Neural cell (in vitro differentiated cells): ENCODE measurements at regions not wholly inside any gene's neighbourhood (a gene's known extent, or its start where the extent isn't known, plus 50 kb on each side); places are given as distances from the start of the nearest gene placed in this dataset.

Experiments used
- H2AFZ ChIP-seq: fragments of 200-600, 300-800 bp; sonication (generic), shearing (Covaris generic); 2 replicates; pipeline ENCODE4 v1.6.0; 2014; ENCODE audit warnings: low read depth, mild to moderate bottlenecking, antibody characterized with exemption, low read length, moderate library complexity
- H3F3A ChIP-seq: fragments of 200-600 bp; shearing (Covaris generic); 2 replicates; pipeline ENCODE4 v1.6.1; 2016; ENCODE audit warnings: mild to moderate bottlenecking, moderate library complexity, mixed read lengths, antibody characterized with exemption, low read length; ENCODE audit not compliant: insufficient read depth, poor library complexity, severe bottlenecking
- H3K27ac ChIP-seq: fragments of 200-600, 300-800 bp; sonication (generic), shearing (Covaris generic); 2 replicates; pipeline ENCODE4 v1.5.1; 2014; ENCODE audit warnings: mild to moderate bottlenecking, low read length, moderate library complexity
- H3K27me3 ChIP-seq: fragments of 300-800, 200-600 bp; sonication (generic), shearing (Covaris generic); 2 replicates; pipeline ENCODE4 v1.6.0; 2014; ENCODE audit warnings: mild to moderate bottlenecking, low read depth, low read length, moderate library complexity; ENCODE audit not compliant: insufficient read depth
- H3K36me3 ChIP-seq: fragments of 300-800, 200-600 bp; sonication (generic), shearing (Covaris generic); 2 replicates; pipeline ENCODE4 v1.5.1; 2014; ENCODE audit warnings: mild to moderate bottlenecking, antibody characterized with exemption, low read length, moderate library complexity; ENCODE audit not compliant: insufficient read depth
- H3K4me2 ChIP-seq: fragments of 300-800, 200-600 bp; sonication (generic), shearing (Covaris generic); 2 replicates; pipeline ENCODE4 v1.6.0; 2014; ENCODE audit warnings: mild to moderate bottlenecking, low read length
- H3K4me3 ChIP-seq: fragments of 300-800, 200-600 bp; sonication (generic), shearing (Covaris generic); 2 replicates; pipeline ENCODE4 v1.5.1; 2014; ENCODE audit warnings: mild to moderate bottlenecking, low read length, moderate library complexity
- H3K79me2 ChIP-seq: fragments of 200-600 bp; shearing (Covaris generic); replicated peaks from 2 replicates; pipeline ENCODE4 v1.6.0; 2014; ENCODE audit warnings: mild to moderate bottlenecking, low read length, moderate library complexity; ENCODE audit not compliant: insufficient read depth
- H3K9ac ChIP-seq: fragments of 300-800, 200-600 bp; sonication (generic), shearing (Covaris generic); 2 replicates; pipeline ENCODE4 v1.6.1; 2016; ENCODE audit warnings: mild to moderate bottlenecking, low read length, mixed read lengths
- H3K9me2 ChIP-seq: fragments of 200-600 bp; shearing (Covaris generic); 2 replicates; pipeline ENCODE4 v1.6.1; 2016; ENCODE audit warnings: mild to moderate bottlenecking, low read length, mixed read lengths; ENCODE audit not compliant: insufficient read depth
- H3K9me3 ChIP-seq: fragments of 200-600, 300-800 bp; sonication (generic), shearing (Covaris generic); 2 replicates; pipeline ENCODE4 v1.6.1; 2016; ENCODE audit warnings: mild to moderate bottlenecking, mixed run types, low read length, moderate library complexity, mixed read lengths
- H4K20me1 ChIP-seq: fragments of 200-600 bp; shearing (Covaris generic); 2 replicates; pipeline ENCODE4 v1.6.1; 2016; ENCODE audit warnings: mild to moderate bottlenecking, mixed run types; ENCODE audit not compliant: insufficient read depth
- EP300 ChIP-seq: fragments of 450-650 bp; conservative IDR thresholded peaks from 2 replicates; pipeline ENCODE4 v1.6.1; 2014; ENCODE audit warnings: antibody characterized with exemption, mild to moderate bottlenecking, moderate library complexity; ENCODE audit not compliant: poor library complexity, severe bottlenecking
- EZH2 ChIP-seq: fragments of 200-600, 300-800 bp; shearing (Covaris generic), sonication (generic); IDR thresholded peaks from 2 replicates; pipeline ENCODE4 v1.6.1; 2014; ENCODE audit warnings: antibody characterized with exemption, low read length, borderline replicate concordance, mild to moderate bottlenecking; ENCODE audit not compliant: insufficient read depth, poor library complexity, severe bottlenecking
- MXI1 ChIP-seq: fragments of 450-650 bp; conservative IDR thresholded peaks from 2 replicates; pipeline ENCODE4 v1.6.1; 2014; ENCODE audit warnings: antibody characterized with exemption, mild to moderate bottlenecking; ENCODE audit not compliant: poor library complexity, severe bottlenecking
- POLR2AphosphoS5 ChIP-seq: IDR thresholded peaks from 2 replicates; pipeline ENCODE4 v1.6.1; 2012
- RAD21 ChIP-seq: fragments of 450-650 bp; conservative IDR thresholded peaks from 2 replicates; pipeline ENCODE4 v1.6.1; 2014; ENCODE audit warnings: antibody characterized with exemption, mild to moderate bottlenecking, moderate library complexity
- SMC3 ChIP-seq: fragments of 450-650 bp; conservative IDR thresholded peaks from 2 replicates; pipeline ENCODE4 v1.6.1; 2014; ENCODE audit warnings: antibody characterized with exemption, mild to moderate bottlenecking, moderate library complexity; ENCODE audit not compliant: poor library complexity
- TAF1 ChIP-seq: IDR thresholded peaks from 2 replicates; pipeline ENCODE4 v1.6.1; 2012; ENCODE audit warnings: low read depth
- TF ChIP-seq, protein P1 (sequence below): IDR thresholded peaks from 2 replicates; pipeline ENCODE4 v1.6.1; 2012; ENCODE audit warnings: borderline replicate concordance
- TF ChIP-seq, protein P2 (sequence below): fragments of 450-650 bp; IDR thresholded peaks from 2 replicates; pipeline ENCODE4 v1.5.1; 2014; ENCODE audit warnings: antibody characterized with exemption, mild to moderate bottlenecking, moderate library complexity; ENCODE audit not compliant: poor library complexity, severe bottlenecking

DNA sequence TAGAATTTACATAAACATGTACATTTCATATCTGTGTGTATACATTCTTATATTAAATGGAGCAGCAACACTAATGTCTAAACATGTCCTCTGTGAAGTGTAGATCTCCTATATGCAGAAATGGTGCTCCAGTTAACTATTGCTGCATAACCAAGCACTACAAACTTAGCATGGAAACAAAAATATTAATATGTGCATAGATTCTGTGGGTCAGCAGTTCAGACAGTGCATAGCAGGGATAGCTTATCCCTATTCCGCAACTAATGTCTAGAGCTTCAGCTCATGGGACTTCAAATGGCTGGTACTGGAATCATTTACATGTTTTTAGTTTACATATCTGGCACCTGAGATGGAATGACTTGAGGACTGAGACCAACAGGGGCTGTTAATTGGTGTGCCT lies 652.1 kb downstream of the TLE4 start:
- no peak for TF ChIP-seq POLR2AphosphoS5
- no peak for TF ChIP-seq EZH2
- no peak for TF ChIP-seq EP300
- no peak for TF ChIP-seq MXI1
- TF ChIP-seq, protein P1, sequence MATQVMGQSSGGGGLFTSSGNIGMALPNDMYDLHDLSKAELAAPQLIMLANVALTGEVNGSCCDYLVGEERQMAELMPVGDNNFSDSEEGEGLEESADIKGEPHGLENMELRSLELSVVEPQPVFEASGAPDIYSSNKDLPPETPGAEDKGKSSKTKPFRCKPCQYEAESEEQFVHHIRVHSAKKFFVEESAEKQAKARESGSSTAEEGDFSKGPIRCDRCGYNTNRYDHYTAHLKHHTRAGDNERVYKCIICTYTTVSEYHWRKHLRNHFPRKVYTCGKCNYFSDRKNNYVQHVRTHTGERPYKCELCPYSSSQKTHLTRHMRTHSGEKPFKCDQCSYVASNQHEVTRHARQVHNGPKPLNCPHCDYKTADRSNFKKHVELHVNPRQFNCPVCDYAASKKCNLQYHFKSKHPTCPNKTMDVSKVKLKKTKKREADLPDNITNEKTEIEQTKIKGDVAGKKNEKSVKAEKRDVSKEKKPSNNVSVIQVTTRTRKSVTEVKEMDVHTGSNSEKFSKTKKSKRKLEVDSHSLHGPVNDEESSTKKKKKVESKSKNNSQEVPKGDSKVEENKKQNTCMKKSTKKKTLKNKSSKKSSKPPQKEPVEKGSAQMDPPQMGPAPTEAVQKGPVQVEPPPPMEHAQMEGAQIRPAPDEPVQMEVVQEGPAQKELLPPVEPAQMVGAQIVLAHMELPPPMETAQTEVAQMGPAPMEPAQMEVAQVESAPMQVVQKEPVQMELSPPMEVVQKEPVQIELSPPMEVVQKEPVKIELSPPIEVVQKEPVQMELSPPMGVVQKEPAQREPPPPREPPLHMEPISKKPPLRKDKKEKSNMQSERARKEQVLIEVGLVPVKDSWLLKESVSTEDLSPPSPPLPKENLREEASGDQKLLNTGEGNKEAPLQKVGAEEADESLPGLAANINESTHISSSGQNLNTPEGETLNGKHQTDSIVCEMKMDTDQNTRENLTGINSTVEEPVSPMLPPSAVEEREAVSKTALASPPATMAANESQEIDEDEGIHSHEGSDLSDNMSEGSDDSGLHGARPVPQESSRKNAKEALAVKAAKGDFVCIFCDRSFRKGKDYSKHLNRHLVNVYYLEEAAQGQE = no peak
- TF ChIP-seq RAD21 = no peak
- TF ChIP-seq SMC3 = no peak
- TF ChIP-seq, protein P2, sequence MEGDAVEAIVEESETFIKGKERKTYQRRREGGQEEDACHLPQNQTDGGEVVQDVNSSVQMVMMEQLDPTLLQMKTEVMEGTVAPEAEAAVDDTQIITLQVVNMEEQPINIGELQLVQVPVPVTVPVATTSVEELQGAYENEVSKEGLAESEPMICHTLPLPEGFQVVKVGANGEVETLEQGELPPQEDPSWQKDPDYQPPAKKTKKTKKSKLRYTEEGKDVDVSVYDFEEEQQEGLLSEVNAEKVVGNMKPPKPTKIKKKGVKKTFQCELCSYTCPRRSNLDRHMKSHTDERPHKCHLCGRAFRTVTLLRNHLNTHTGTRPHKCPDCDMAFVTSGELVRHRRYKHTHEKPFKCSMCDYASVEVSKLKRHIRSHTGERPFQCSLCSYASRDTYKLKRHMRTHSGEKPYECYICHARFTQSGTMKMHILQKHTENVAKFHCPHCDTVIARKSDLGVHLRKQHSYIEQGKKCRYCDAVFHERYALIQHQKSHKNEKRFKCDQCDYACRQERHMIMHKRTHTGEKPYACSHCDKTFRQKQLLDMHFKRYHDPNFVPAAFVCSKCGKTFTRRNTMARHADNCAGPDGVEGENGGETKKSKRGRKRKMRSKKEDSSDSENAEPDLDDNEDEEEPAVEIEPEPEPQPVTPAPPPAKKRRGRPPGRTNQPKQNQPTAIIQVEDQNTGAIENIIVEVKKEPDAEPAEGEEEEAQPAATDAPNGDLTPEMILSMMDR = no peak
- no peak for TF ChIP-seq TAF1
- no peaks in the 10 kb centered on the region for H3K27me3 ChIP-seq

DNA sequence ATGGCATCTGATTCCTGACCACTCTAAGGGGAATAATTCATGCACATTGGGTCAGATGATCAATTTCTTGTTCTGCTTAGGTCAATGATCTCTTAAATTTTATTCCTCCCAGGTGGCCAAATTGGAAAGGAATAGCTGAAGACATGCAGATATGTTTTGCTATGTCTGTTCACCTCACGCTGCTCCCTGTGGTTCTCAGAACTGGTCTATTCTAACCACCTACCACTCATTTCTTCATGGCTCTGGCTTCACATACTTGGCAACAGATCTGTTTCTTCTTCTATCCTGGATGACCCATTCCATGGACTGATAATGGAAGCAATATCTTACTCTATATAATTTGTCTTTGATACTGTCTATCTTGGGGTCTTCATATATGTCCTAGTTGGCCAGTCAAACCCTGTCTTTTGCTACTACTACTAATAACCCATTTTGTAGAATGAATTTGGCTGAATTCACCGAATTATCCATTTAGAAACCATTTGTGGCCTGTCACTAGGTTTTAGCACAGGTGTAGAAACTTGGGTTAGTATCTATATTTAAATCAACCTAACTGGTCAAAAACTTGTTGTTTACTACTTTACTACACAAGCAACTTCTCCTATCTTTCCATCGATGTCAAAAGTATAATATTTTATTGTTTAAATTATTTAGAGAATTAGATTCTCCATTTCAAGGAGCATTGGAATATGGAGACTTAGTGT lies 650.9 kb downstream of the TLE4 start:
- Histone ChIP-seq H3K9ac (no peak overlapping the region), H3K36me3 (no peaks in the 10 kb centered on the region), H3K79me2 (no peaks in the 10 kb centered on the region), H3K9me3 (no peaks in the 10 kb centered on the region), H3K27ac (no peak overlapping the region), H3K9me2 (no peaks in the 10 kb centered on the region), H4K20me1 (no peaks in the 10 kb centered on the region), H3F3A (no peaks in the 10 kb centered on the region), H3K27me3 (no peaks in the 10 kb centered on the region), H3K4me3 (no peak overlapping the region), H3K4me2 (no peak overlapping the region), H2AFZ (no peak overlapping the region)
- TF ChIP-seq, protein P1 = no peak
- TF ChIP-seq EZH2 = no peak
- TF ChIP-seq, protein P2 = no peak
- no peak for TF ChIP-seq SMC3
- no peak for TF ChIP-seq TAF1
- no peak for TF ChIP-seq POLR2AphosphoS5
- no peak for TF ChIP-seq MXI1
- TF ChIP-seq RAD21 = no peak
- TF ChIP-seq EP300 = no peak

More for the DNA sequence above, 652.1 kb downstream of the TLE4 start:
- H3K4me2 ChIP-seq = no peak overlapping the region
- no peaks in the 10 kb centered on the region for H3F3A ChIP-seq
- no peaks in the 10 kb centered on the region for H3K79me2 ChIP-seq
- no peaks in the 10 kb centered on the region for H3K36me3 ChIP-seq
- no peak overlapping the region for H3K27ac ChIP-seq
- H3K9me3 ChIP-seq = no peaks in the 10 kb centered on the region
- no peaks in the 10 kb centered on the region for H4K20me1 ChIP-seq
- no peaks in the 10 kb centered on the region for H3K9me2 ChIP-seq
- H3K4me3 ChIP-seq = no peak overlapping the region
- no peak overlapping the region for H2AFZ ChIP-seq
- no peak overlapping the region for H3K9ac ChIP-seq
